ENCODE measurements at regions not wholly inside any gene's neighbourhood (a gene's known extent, or its start where the extent isn't known, plus 50 kb on each side); places are given as distances from the start of the nearest gene placed in this dataset.

- TF ChIP-seq ARID3B (CRISPR knock-in tag; IDR thresholded peaks at IDR 0.05; ENCODE audit: borderline replicate concordance), result no peak
- no peak for TF ChIP-seq CBX5 (IDR thresholded peaks at IDR 0.05; ENCODE audit: borderline replicate concordance, low read depth)
- TF ChIP-seq GABPB2 (CRISPR knock-in tag; conservative IDR thresholded peaks at IDR 0.05), result no peak
- TF ChIP-seq MYBL2 (IDR thresholded peaks at IDR 0.05; ENCODE audit: low read depth), result no peak
- no peak for TF ChIP-seq MYBL2 (CRISPR knock-in tag; IDR thresholded peaks at IDR 0.05; ENCODE audit: borderline replicate concordance)
These were observed 106.9 kb upstream of the TLE3 start (continued) for GRCh38 chr15:70204652-70205051.

- peaks cover 4% of the 10 kb centered on the region; the same call in 1 of the 2 replicates for H4K20me1 ChIP-seq (replicated peaks; ENCODE audit: control insufficient read depth, insufficient read depth, low read length)
- no peak overlapping the region for H2AFZ ChIP-seq (ENCODE audit: low read depth, low read length)
- POLR2A ChIA-PET, result interaction anchor here (0.6 kb wide), 1 partner anchor 459 kb away, joined by 3 read pairs; no protein-coding TSS in a partner anchor
- DNase-seq (ENCODE audit: extremely low read depth in 1 of 4, low spot score in 3 of 4) (no peak), FAIRE-seq (no peak), ATAC-seq (no peak)
- no peak overlapping the region for H3K9ac ChIP-seq (ENCODE audit: insufficient read depth in 1 of 2, low read depth in 2 of 2, low read length in 2 of 2)
- no peaks in the 10 kb centered on the region for H3K36me3 ChIP-seq (ENCODE audit: control insufficient read depth, insufficient read depth, low read length)
- H3K79me2 ChIP-seq (ENCODE audit: control insufficient read depth, insufficient read depth, low read length), result no peaks in the 10 kb centered on the region
- H3K4me1 ChIP-seq (replicated peaks in 1 of 2; ENCODE audit: control insufficient read depth in 2 of 2, insufficient read depth in 2 of 2, low read length in 2 of 2), result peaks cover 4 to 6% of the 10 kb centered on the region in 2 experiments
- no peak overlapping the region for H3K4me3 ChIP-seq
- in situ Hi-C loops (cut with MboI), result no loop called here
- peaks cover 15 to 38% of the 10 kb centered on the region in 2 experiments for H3K27me3 ChIP-seq (ENCODE audit: control insufficient read depth in 2 of 2, insufficient read depth in 2 of 2, low read length in 2 of 2)
- H3K4me2 ChIP-seq (ENCODE audit: insufficient read depth, low read length), result no peak overlapping the region
- no peak overlapping the region for H3K27ac ChIP-seq (ENCODE audit: extremely low read depth, low read depth, low read length)
- no peak for TF ChIP-seq NCOA1 (IDR thresholded peaks at IDR 0.05; ENCODE audit: low read depth)
- no TSS peak for BruUV-seq (replicated peaks)
- H3K9me1 ChIP-seq (ENCODE audit: control insufficient read depth, insufficient read depth, low read length), result no peaks in the 10 kb centered on the region
- WGBS (ENCODE audit: insufficient coverage, low coverage, missing lambda C conversion rate), result 3% methylated on average over 8 of the region's 8 CpGs
- no peaks in the 10 kb centered on the region for H3K9me3 ChIP-seq (replicated peaks; ENCODE audit: control insufficient read depth, insufficient read depth, low read depth, low read length)
- CTCF ChIA-PET (ENCODE audit: low intra/inter-chr PET ratio), result no interaction called here
- intact Hi-C loops (cut with micrococcal nuclease), result no loop called here
These were observed 106.4 kb upstream of the TLE3 start for GRCh38 chr15:70203981-70204560.
